Loucy (cell line): ENCODE measurements at regions not wholly inside any gene's neighbourhood (a gene's known extent, or its start where the extent isn't known, plus 50 kb on each side); places are given as distances from the start of the nearest gene placed in this dataset.

Source experiments
- H2AFZ ChIP-seq: fragments of 200-600 bp; sonication (generic); 2 replicates; pipeline ENCODE4 v1.6.0; 2016; ENCODE audit warnings: antibody characterized with exemption, mild to moderate bottlenecking, low read length, moderate library complexity
- H3F3A ChIP-seq: fragments of 200-600 bp; 2 replicates; pipeline ENCODE4 v1.6.0; 2016; ENCODE audit warnings: antibody characterized with exemption, low read depth, mild to moderate bottlenecking
- H3K27me3 ChIP-seq: fragments of 200-600 bp; sonication (generic); 2 replicates; pipeline ENCODE4 v1.6.1; 2014; ENCODE audit warnings: low read length, mild to moderate bottlenecking; ENCODE audit not compliant: insufficient read depth, poor library complexity, severe bottlenecking
- H3K36me3 ChIP-seq: fragments of 200-600 bp; sonication (generic); 2 replicates; pipeline ENCODE4 v1.6.1; 2016; ENCODE audit warnings: low read length; ENCODE audit not compliant: insufficient read depth
- H3K4me1 ChIP-seq: fragments of 200-600 bp; sonication (generic); 2 replicates; pipeline ENCODE4 v1.5.1; 2014; ENCODE audit warnings: low read length, mild to moderate bottlenecking; ENCODE audit not compliant: insufficient read depth, poor library complexity, severe bottlenecking
- H3K4me2 ChIP-seq: fragments of 200-600 bp; sonication (generic); 2 replicates; pipeline ENCODE4 v1.6.0; 2014; ENCODE audit warnings: antibody characterized with exemption, low read length, low read depth, mild to moderate bottlenecking; ENCODE audit not compliant: poor library complexity, severe bottlenecking
- H3K4me3 ChIP-seq: fragments of 200-600 bp; sonication (generic); 2 replicates; pipeline ENCODE4 v1.5.1; 2014; ENCODE audit warnings: low read length, mild to moderate bottlenecking, mixed read lengths; ENCODE audit not compliant: poor library complexity, severe bottlenecking
- H3K79me2 ChIP-seq: fragments of 200-600 bp; sonication (generic); 2 replicates; pipeline ENCODE4 v1.6.1; 2014; ENCODE audit warnings: low read length; ENCODE audit not compliant: insufficient read depth
- H3K9ac ChIP-seq: fragments of 200-600 bp; sonication (generic); 2 replicates; pipeline ENCODE4 v1.6.0; 2014; ENCODE audit warnings: mild to moderate bottlenecking, low read depth, low read length, moderate library complexity; ENCODE audit not compliant: poor library complexity, severe bottlenecking
- H3K9me2 ChIP-seq: fragments of 200-600 bp; sonication (generic); replicated peaks from 2 replicates; pipeline ENCODE4 v1.6.1; 2016; ENCODE audit warnings: low read depth, low read length, mixed read lengths
- H3K9me3 ChIP-seq: fragments of 200-600 bp; sonication (generic); 2 replicates; pipeline ENCODE4 v1.6.1; 2014; ENCODE audit warnings: mild to moderate bottlenecking, antibody characterized with exemption, low read length, low read depth; ENCODE audit not compliant: insufficient read depth
- H4K20me1 ChIP-seq: fragments of 200-600 bp; sonication (generic); 2 replicates; pipeline ENCODE4 v1.6.0; 2014; ENCODE audit warnings: antibody characterized with exemption, low read length, mild to moderate bottlenecking; ENCODE audit not compliant: insufficient read depth, poor library complexity, severe bottlenecking
- EZH2phosphoT487 ChIP-seq: fragments of 200-600 bp; IDR thresholded peaks from 2 replicates; pipeline ENCODE4 v1.6.1; 2018; ENCODE audit warnings: antibody characterized with exemption, mild to moderate bottlenecking, moderate library complexity, borderline replicate concordance
- TF ChIP-seq, protein P1 (sequence below): fragments of 200-600 bp; sonication (generic); conservative IDR thresholded peaks from 2 replicates; pipeline ENCODE4 v1.5.1; 2014; ENCODE audit warnings: mild to moderate bottlenecking, antibody characterized with exemption, low read length

DNA sequence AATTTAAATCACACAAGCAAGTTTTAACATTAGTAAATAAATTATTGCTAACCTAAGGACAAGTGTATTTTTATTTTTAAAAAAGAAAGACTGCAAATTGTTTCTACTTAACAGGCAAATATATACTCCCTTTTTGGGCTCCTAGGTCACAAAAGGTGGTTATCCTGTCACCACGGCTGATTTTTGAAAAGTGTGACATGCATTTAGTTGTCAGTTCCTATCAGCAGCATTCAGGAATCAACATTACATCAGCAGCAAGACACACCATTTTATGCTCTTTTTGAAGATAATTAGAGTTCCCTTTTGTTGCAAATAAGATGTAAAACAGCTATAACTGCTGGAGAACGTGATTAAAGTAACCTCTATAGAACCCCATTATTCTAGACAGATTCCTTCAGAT lies 357.5 kb upstream of the TMCO5A start:
- no peaks in the 10 kb centered on the region for H3K36me3 ChIP-seq
- H3K9ac ChIP-seq = no peak overlapping the region
- H3F3A ChIP-seq = no peaks in the 10 kb centered on the region
- no peaks in the 10 kb centered on the region for H3K79me2 ChIP-seq
- H3K4me2 ChIP-seq = no peak overlapping the region
- H3K9me2 ChIP-seq = no peaks in the 10 kb centered on the region
- no peaks in the 10 kb centered on the region for H4K20me1 ChIP-seq
- no peaks in the 10 kb centered on the region for H3K9me3 ChIP-seq
- no peaks in the 10 kb centered on the region for H3K4me1 ChIP-seq
- no peak for TF ChIP-seq EZH2phosphoT487
- TF ChIP-seq, protein P1, sequence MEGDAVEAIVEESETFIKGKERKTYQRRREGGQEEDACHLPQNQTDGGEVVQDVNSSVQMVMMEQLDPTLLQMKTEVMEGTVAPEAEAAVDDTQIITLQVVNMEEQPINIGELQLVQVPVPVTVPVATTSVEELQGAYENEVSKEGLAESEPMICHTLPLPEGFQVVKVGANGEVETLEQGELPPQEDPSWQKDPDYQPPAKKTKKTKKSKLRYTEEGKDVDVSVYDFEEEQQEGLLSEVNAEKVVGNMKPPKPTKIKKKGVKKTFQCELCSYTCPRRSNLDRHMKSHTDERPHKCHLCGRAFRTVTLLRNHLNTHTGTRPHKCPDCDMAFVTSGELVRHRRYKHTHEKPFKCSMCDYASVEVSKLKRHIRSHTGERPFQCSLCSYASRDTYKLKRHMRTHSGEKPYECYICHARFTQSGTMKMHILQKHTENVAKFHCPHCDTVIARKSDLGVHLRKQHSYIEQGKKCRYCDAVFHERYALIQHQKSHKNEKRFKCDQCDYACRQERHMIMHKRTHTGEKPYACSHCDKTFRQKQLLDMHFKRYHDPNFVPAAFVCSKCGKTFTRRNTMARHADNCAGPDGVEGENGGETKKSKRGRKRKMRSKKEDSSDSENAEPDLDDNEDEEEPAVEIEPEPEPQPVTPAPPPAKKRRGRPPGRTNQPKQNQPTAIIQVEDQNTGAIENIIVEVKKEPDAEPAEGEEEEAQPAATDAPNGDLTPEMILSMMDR = no peak
- H2AFZ ChIP-seq = no peak overlapping the region
- H3K27me3 ChIP-seq = no peaks in the 10 kb centered on the region
- no peak overlapping the region for H3K4me3 ChIP-seq

DNA sequence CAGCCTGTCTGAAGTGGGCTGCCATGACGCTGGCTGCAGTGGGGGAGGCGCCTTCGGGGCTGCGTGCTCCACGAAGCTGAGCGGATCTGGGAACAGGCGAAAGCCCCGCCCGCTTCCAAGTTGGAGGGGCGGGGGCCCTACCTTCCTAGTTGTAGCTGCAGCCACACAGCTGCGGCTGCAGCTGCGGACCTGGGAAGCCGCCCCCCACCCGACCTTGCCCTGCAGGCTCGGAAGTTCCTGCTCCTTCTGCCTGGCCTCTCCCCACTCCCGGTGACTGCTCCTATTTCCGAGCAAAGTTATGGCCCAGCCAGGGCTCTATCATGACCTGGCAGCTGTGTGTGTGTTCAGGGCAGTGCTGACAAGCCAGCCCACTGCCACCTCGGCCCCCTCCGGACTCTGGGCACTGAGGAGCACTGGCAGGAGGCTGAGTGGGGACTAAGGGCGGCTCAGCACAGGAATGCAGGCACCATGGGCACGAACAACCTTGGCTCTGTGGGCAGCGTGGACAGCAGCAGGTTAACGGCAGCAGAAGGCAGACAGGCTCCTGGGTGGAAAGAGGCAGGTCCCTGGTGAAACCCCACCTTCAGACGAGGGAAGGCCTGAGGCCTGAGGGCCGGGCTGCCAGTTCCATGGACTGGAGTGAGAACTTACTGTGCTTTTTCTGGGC lies 352.4 kb upstream of the TMCO5A start:
- H3K36me3 ChIP-seq = no peaks in the 10 kb centered on the region
- H3K9me2 ChIP-seq = no peaks in the 10 kb centered on the region
- H3K9ac ChIP-seq = no peak overlapping the region
- no peak overlapping the region for H2AFZ ChIP-seq
- H3K27me3 ChIP-seq = no peaks in the 10 kb centered on the region
- no peak overlapping the region for H3K4me3 ChIP-seq
- no peaks in the 10 kb centered on the region for H4K20me1 ChIP-seq
- no peak overlapping the region for H3K4me2 ChIP-seq
- H3K4me1 ChIP-seq = no peaks in the 10 kb centered on the region
- H3K9me3 ChIP-seq = no peaks in the 10 kb centered on the region; the same call in 1 of the 2 replicates
- no peaks in the 10 kb centered on the region for H3F3A ChIP-seq
- TF ChIP-seq, protein P1 = no peak
- no peak for TF ChIP-seq EZH2phosphoT487
- no peaks in the 10 kb centered on the region for H3K79me2 ChIP-seq

DNA sequence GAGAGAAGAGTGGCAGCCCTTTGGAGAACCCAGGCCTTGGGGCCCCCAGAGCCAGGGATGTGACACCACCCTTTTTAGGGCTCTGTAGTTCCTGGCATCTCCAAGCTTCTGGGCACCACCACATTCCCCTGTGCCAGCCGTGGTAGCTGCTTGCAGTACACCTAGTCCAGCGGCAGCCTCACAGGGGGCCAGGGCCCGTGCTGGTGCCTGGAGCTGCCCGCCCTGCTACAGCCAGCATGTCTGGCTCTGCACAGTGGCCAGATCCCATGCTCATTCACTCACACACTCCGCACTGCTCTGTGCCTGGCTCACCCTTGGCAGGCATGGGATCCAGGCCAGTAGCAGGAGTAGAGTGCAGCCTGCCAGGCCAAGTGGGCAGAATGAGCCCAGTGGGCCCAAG lies 351.6 kb upstream of the TMCO5A start:
- no peaks in the 10 kb centered on the region for H4K20me1 ChIP-seq
- H3K9me3 ChIP-seq = no peaks in the 10 kb centered on the region; the same call in 1 of the 2 replicates
- H3K4me3 ChIP-seq = no peak overlapping the region
- H3F3A ChIP-seq = no peaks in the 10 kb centered on the region
- no peak overlapping the region for H2AFZ ChIP-seq
- no peak for TF ChIP-seq EZH2phosphoT487
- TF ChIP-seq, protein P1 = no peak
- no peaks in the 10 kb centered on the region for H3K79me2 ChIP-seq
- H3K36me3 ChIP-seq = no peaks in the 10 kb centered on the region
- no peaks in the 10 kb centered on the region for H3K27me3 ChIP-seq
- no peaks in the 10 kb centered on the region for H3K4me1 ChIP-seq
- no peak overlapping the region for H3K4me2 ChIP-seq
- H3K9ac ChIP-seq = no peak overlapping the region
- H3K9me2 ChIP-seq = no peaks in the 10 kb centered on the region
